ENCODE measurements at regions not wholly inside any gene's neighbourhood (a gene's known extent, or its start where the extent isn't known, plus 50 kb on each side); places are given as distances from the start of the nearest gene placed in this dataset.

GRCh38 chr10:4029866-4030265 lies 244.9 kb upstream of the KLF6 start:
- DNase-seq: no peak

DNA sequence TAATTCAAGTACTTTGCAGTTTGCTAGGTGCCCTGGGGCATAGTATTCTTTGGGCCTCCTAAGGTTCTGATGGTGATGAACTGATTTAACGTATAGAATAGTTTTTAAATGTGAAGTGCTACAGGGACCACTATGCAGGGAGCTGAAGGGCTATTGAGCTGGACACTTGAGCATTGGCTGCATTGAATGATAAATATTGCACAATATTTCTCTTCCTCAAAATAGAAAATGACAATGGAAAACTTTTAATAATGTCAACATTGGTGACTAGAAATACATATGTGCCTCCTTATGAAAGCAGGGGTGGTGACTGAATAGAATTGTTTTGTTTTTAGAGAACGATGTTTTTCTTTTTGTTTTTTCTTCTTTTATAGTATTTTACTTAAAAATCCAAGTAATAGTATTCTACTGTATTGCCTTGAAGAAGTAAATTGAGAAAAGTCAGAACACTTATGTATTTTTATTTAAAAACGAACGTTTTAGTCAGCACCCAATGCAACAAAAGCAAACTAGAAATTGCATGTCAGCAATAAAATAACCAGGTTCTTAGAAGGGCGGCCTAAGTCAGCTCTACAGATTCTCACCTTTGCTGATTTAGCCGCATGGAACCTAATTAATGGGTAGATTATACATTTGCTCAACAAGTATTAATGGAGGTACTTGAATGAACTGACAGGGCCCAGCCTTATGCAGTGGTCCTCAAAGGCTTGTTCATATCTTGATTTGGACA lies 244.0 kb upstream of the KLF6 start:
- DNase-seq: no peak

GRCh38 chr10:4028027-4028471 lies 243.0 kb upstream of the KLF6 start:
- no peak for DNase-seq

- no peak for DNase-seq
Observed at GRCh38 chr10:4025339-4025738, 240.3 kb upstream of the KLF6 start.

GRCh38 chr10:4024516-4025245 lies 239.7 kb upstream of the KLF6 start:
- no peak for DNase-seq

DNA sequence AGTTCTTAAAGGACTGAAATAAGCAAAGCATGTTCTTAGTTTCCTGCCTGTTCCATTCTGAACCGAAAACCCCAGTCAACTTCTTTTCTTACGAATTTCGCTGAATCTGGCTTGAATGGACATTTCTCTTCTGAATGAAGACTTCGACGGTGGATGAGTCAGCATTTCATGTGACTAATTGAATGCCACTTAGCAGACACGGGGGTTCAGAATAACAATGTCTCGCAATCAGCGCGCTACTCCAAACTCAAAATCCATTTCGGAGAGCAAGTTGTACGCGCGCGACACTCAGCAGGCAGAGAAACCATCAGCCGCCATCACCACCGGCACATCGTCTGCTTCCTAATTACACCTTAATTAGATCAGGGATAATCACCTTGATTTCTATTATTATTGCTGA lies 239.0 kb upstream of the KLF6 start:
- DNase-seq: no peak

GRCh38 chr10:4022473-4022872 lies 237.5 kb upstream of the KLF6 start:
- DNase-seq: no peak

GRCh38 chr10:4020631-4021030 lies 235.6 kb upstream of the KLF6 start:
- DNase-seq: no peak

- no peak for DNase-seq
Observed at GRCh38 chr10:4018054-4018511, 233.1 kb upstream of the KLF6 start.

GRCh38 chr10:4017336-4017735 lies 232.3 kb upstream of the KLF6 start:
- no peak for DNase-seq

DNA sequence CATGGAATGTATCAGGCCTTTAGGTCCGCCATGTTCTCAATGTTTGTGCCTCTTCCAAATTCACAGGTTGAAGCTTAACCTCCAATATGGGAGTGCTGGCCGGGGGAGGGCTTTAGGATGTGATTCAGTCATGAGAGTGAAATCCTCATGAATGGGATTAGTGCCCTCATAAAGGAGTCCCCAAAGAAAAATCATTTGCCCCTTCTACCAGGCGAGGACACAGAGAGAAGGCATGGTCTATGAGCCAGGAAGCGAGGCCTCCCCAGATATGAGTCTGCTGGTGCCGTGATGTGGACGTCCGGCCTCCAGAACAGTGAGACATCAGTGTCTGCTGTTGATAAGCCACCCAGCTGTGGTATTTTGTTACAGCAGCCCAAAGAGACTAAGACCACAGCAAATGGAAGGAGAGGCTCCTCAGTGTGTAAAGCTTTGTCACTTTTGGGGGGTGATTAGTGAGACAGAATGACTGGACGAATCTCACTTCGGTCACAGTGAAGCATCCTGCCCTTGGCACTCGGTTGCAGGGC lies 231.3 kb upstream of the KLF6 start:
- no peak for DNase-seq

DNA sequence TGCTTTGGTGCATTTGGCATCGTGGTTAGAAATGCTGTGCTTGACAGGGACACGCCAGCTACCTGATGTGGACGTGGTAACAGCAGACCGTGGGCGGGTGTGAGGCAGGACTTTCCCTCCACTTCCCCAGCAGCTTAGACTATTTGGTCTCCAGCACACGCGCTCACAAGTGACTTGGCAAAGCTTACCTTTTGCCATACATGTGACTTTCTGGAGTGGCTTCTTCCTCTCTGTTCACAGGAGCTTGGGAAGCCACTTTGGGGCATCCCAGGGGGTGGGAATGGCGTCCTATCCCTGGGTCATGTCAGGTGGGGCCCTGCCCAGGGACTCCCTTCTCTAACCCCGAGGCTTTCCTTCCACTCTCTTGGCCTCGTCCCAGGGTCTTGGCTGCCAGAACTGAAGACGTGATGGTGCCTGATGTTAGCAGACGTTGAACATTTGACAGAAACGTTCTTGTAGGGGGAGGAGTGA lies 228.7 kb upstream of the KLF6 start:
- no peak for DNase-seq

- no peak for DNase-seq
Observed at GRCh38 chr10:4012848-4013247, 227.8 kb upstream of the KLF6 start.

- no peak for DNase-seq
Observed at GRCh38 chr10:4011136-4011812, 226.3 kb upstream of the KLF6 start.

DNA sequence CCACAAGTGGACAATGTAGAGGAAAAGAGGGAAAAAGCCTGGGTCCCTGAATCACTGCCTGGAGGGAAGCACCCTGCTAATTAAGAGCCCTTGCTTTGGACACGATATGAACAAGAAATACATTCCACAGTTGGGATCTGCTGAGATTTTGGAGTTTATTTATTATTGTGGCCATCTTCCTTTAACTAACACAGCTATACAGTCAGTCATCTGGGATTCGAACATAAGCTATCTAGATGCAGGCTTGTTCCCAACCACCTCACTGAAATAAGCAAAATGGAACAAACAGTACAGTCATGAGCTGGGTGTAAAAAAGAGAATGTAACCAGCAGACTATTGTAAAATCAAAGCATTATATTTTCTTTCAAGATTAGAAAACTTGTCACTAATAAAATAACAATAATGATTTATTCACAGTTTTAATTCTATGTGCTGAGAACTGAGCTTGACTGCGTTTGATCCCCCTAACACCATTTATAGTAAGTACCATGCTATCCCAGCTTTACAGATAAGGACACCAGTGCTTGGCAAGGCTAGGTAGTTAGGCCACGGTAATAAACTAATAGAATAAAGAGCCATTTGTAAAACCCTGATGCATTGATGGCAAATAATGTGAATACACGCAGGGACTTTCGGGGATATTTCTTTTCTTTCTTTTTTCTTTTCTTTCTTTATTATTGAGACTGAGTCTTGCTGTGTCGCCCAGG lies 223.8 kb upstream of the KLF6 start:
- no peak for DNase-seq

DNA sequence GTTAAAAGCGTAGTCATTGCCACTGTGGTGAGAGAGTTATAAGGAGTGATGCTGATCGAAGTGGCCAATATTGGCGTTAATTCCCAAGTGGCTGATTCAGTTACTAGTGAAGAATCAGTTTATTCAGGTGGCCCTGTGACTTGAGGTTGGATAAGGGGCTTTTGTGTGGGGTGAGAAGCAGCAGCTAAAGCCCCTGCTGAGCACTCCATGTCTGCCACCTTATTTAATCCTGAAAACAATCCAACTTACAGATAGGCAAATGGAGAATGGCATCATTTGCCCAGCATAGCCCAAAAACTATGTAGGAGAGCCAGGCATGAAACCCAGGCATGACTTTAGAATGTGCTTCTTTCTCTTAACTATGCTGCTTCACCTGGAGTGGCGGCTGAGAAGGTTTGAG lies 222.8 kb upstream of the KLF6 start:
- DNase-seq: no peak

DNA sequence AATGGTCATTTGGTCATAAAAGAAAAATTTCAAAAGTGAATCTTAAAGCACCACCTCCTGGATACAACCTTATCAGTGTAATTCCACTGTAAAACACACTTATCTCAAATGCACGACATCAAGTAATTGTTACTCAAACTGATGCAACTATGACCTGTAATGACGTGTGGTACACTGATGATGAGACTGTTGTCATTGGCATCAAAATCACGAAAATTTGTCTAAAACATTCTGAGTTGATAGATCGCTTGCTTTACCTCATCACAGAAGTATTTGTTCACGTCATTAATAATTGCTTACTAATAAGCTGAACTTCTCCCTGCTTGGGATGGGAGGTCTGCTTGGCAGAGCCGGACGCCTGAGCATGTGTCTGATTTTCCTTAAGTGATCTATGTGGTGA lies 221.8 kb upstream of the KLF6 start:
- no peak for DNase-seq

DNA sequence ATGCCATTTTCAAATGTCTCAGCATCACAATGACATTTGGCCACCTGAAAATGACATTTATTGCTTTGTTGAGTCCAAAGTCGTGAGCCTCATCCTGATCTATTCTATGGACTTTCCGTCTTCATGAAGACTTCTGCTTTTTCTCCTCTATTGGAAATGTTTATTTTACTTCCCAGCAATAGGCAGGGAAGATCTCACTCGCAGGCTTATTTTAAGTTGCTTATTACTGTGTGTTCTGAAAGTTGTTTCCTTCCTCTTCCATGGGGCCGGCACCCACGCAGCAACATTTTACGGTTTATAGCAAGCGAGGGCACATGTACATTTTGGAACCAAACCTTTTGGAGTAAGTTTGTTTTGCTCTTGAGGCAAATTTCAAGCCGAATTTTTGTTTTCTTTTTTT lies 221.0 kb upstream of the KLF6 start:
- no peak for DNase-seq

DNA sequence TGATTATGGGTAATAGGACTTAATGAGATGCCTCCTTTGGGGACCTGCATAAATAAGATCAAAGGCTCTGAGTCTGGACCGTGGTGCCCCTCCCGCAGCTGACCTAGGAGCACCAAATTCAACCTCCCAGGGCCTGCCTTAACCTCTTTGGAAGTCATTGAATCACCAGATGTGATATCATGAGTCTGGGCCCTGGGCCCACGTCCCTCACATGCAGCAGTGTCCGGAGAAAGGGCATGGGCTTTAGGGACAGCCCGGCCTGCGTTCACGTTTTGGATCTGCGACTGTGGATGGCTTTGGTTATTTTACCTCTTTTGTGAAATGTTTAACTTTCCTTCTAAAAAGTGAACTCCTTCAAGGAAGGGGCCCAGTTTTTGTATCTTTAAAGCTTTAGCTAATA lies 220.0 kb upstream of the KLF6 start:
- no peak for DNase-seq

DNA sequence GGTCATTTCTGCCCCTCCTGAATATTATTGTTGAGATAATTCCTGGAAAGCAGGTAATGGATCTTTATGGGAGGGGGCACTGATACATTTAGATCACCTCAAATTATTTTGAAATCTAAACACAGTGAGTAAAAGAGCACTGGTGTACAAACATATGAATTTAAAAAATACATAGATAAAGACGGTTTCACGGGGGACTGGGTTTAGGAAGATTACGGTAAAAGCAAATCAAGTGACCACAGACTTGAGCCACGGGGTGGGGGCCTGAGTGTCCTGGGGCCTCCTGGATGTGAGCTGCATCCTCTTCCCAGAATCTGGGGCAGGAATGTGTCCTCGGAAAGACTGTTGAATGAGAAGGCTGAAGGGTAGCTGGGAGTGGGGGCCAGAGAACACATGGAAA lies 219.1 kb upstream of the KLF6 start:
- no peak for DNase-seq

- DNase-seq: no peak
Observed at GRCh38 chr10:4003348-4003973, 218.5 kb upstream of the KLF6 start.

GRCh38 chr10:4001811-4002210 lies 216.8 kb upstream of the KLF6 start:
- no peak for DNase-seq
